K562 (cell line): ENCODE measurements at regions not wholly inside any gene's neighbourhood (a gene's known extent, or its start where the extent isn't known, plus 50 kb on each side); places are given as distances from the start of the nearest gene placed in this dataset.

Experiments
- BCLAF1 ChIP-seq, 2 experiments: fragments of 450-650 bp in 1 of 2; IDR thresholded peaks; 2 replicates each; pipeline ENCODE4 v1.6.1; 2011 to 2017; ENCODE audit warnings: low read depth in 2 of 2, antibody characterized with exemption in 1 of 2, borderline replicate concordance in 1 of 2, low read length in 1 of 2, mild to moderate bottlenecking in 1 of 2, mixed read lengths in 1 of 2; ENCODE audit not compliant: control insufficient read depth in 1 of 2
- CHD7 ChIP-seq: fragments of 200-600 bp; sonication (generic); IDR thresholded peaks from one replicate; pipeline ENCODE4 v1.6.1; 2012; ENCODE audit warnings: mild to moderate bottlenecking, low read depth, low read length, inconsistent platforms
- HDAC1 ChIP-seq, 2 experiments: fragments of 450-650 bp; IDR thresholded peaks; 2 replicates each; pipeline ENCODE4 v1.6.1; 2016 to 2017; ENCODE audit warnings: inconsistent platforms in 1 of 2, mild to moderate bottlenecking in 1 of 2, moderate library complexity in 1 of 2
- MCM2 ChIP-seq: fragments of 450-650 bp; IDR thresholded peaks from 2 replicates; pipeline ENCODE4 v1.6.1; 2017; ENCODE audit warnings: low read depth, mild to moderate bottlenecking
- ZNF444 ChIP-seq: fragments of 250-450 bp; sonication (Bioruptor Pico); IDR thresholded peaks from 2 replicates; pipeline ENCODE4 v1.4.0; 2020; ENCODE audit warnings: mild to moderate bottlenecking, moderate library complexity
- ZNF518B ChIP-seq: fragments of 250-450 bp; sonication (Bioruptor Pico); IDR thresholded peaks from 2 replicates; pipeline ENCODE4 v1.5.0; 2021; ENCODE audit warnings: mild to moderate bottlenecking, moderate library complexity

GRCh38 chr12:84660139-84660538, 252.5 kb downstream of the SLC6A15 start (continued):
- TF ChIP-seq CHD7 (no peak), MCM2 (no peak), ZNF518B (no peak), HDAC1 (IDR thresholded peaks at IDR 0.05) (no peak), ZNF444 (CRISPR knock-in tag) (no peak), BCLAF1 (IDR thresholded peaks at IDR 0.05; ENCODE audit: borderline replicate concordance in 1 of 2, control insufficient read depth in 1 of 2, low read depth in 2 of 2, low read length in 1 of 2) (no peak)
- TF ChIP-seq, all 486 proteins: peak for 0
